SK-N-SH treated with all-trans-retinoic acid at 6 μM for 48 hours (cell line): ENCODE measurements at regions not wholly inside any gene's neighbourhood (a gene's known extent, or its start where the extent isn't known, plus 50 kb on each side); places are given as distances from the start of the nearest gene placed in this dataset.

Source experiments
- ATAC-seq: fragments of 200-7000 bp; cut with Tn5 transposase; 3 replicates; pipeline ENCODE4 v1.9.1; 2020; ENCODE audit warnings: mild to moderate bottlenecking, moderate library complexity
- ARNTL ChIP-seq: fragments of 450-650 bp; formaldehyde crosslinking; IDR thresholded peaks from 2 replicates; pipeline ENCODE4 v1.5.0; 2020; ENCODE audit warnings: low read depth, mild to moderate bottlenecking, moderate library complexity, borderline replicate concordance
- BACH2 ChIP-seq: fragments of 250-450 bp; sonication (Bioruptor Pico); IDR thresholded peaks from 2 replicates; pipeline ENCODE4 v1.9.0; 2021; ENCODE audit warnings: mild to moderate bottlenecking, borderline replicate concordance
- CSDC2 ChIP-seq: fragments of 250-450 bp; sonication (Bioruptor Pico); IDR thresholded peaks from 2 replicates; pipeline ENCODE4 v1.5.0; 2020; ENCODE audit warnings: mild to moderate bottlenecking, moderate library complexity
- ESRRG ChIP-seq: fragments of 250-450 bp; sonication (Bioruptor Pico); IDR thresholded peaks from 2 replicates; pipeline ENCODE4 v1.6.1; 2021; ENCODE audit warnings: mild to moderate bottlenecking
- GLIS3 ChIP-seq: fragments of 250-450 bp; sonication (Bioruptor Pico); IDR thresholded peaks from 2 replicates; pipeline ENCODE4 v1.5.0; 2020; ENCODE audit warnings: mild to moderate bottlenecking, moderate library complexity
- ISL1 ChIP-seq: fragments of 250-450 bp; sonication (Bioruptor Pico); IDR thresholded peaks from 2 replicates; pipeline ENCODE4 v2.1.2; 2022; ENCODE audit warnings: mild to moderate bottlenecking, moderate library complexity
- OSR1 ChIP-seq: fragments of 250-450 bp; sonication (Bioruptor Pico); IDR thresholded peaks from 2 replicates; pipeline ENCODE4 v1.8.0; 2022; ENCODE audit warnings: moderate library complexity, mild to moderate bottlenecking, inconsistent platforms
- PPARA ChIP-seq: fragments of 250-450 bp; sonication (Bioruptor Pico); IDR thresholded peaks from 2 replicates; pipeline ENCODE4 v1.5.0; 2020; ENCODE audit warnings: mild to moderate bottlenecking, borderline replicate concordance
- RARB ChIP-seq: fragments of 250-450 bp; sonication (Bioruptor Pico); IDR thresholded peaks from 2 replicates; pipeline ENCODE4 v1.8.0; 2021; ENCODE audit warnings: mild to moderate bottlenecking, moderate library complexity
- SNAI2 ChIP-seq: fragments of 250-450 bp; sonication (Bioruptor Pico); IDR thresholded peaks from 2 replicates; pipeline ENCODE4 v1.5.0; 2020; ENCODE audit warnings: mild to moderate bottlenecking, moderate library complexity
- TCF4 ChIP-seq: fragments of 250-450 bp; sonication (Bioruptor Pico); IDR thresholded peaks from 2 replicates; pipeline ENCODE4 v1.8.0; 2021; ENCODE audit warnings: mild to moderate bottlenecking, moderate library complexity, borderline replicate concordance
- TOX ChIP-seq: fragments of 250-450 bp; sonication (Bioruptor Pico); IDR thresholded peaks from 2 replicates; pipeline ENCODE4 v1.8.0; 2021; ENCODE audit warnings: mild to moderate bottlenecking, moderate library complexity, borderline replicate concordance
- TSHZ2 ChIP-seq: fragments of 250-450 bp; sonication (Bioruptor Pico); IDR thresholded peaks from 2 replicates; pipeline ENCODE4 v1.5.0; 2020; ENCODE audit warnings: mild to moderate bottlenecking, moderate library complexity
- ZC3H10 ChIP-seq: fragments of 250-450 bp; sonication (Bioruptor Pico); IDR thresholded peaks from 2 replicates; pipeline ENCODE4 v1.5.1; 2021; ENCODE audit warnings: mild to moderate bottlenecking, moderate library complexity
- ZFP3 ChIP-seq: fragments of 250-450 bp; sonication (Bioruptor Pico); IDR thresholded peaks from 2 replicates; pipeline ENCODE4 v1.5.0; 2020; ENCODE audit warnings: mild to moderate bottlenecking, moderate library complexity
- ZFP30 ChIP-seq: fragments of 450-650 bp; formaldehyde crosslinking; IDR thresholded peaks from 2 replicates; pipeline ENCODE4 v1.5.0; 2022; ENCODE audit warnings: mild to moderate bottlenecking, moderate library complexity
- ZNF565 ChIP-seq: fragments of 450-650 bp; formaldehyde crosslinking; conservative IDR thresholded peaks from 2 replicates; pipeline ENCODE4 v1.5.0; 2020; ENCODE audit warnings: low read depth, mild to moderate bottlenecking, moderate library complexity
- ZNF70 ChIP-seq: fragments of 450-650 bp; formaldehyde crosslinking; IDR thresholded peaks from 2 replicates; pipeline ENCODE4 v1.5.0; 2020; ENCODE audit warnings: mild to moderate bottlenecking, moderate library complexity
- ZNF8 ChIP-seq: fragments of 450-650 bp; formaldehyde crosslinking; IDR thresholded peaks from 2 replicates; pipeline ENCODE4 v1.5.0; 2020; ENCODE audit warnings: mild to moderate bottlenecking, moderate library complexity
- TF ChIP-seq, protein P1 (sequence below): fragments of 250-450 bp; sonication (Bioruptor Pico); IDR thresholded peaks from 2 replicates; pipeline ENCODE4 v1.8.0; 2021; ENCODE audit warnings: low read depth, mild to moderate bottlenecking, moderate library complexity, borderline replicate concordance
- TF ChIP-seq, protein P2 (sequence below): fragments of 250-450 bp; sonication (Bioruptor Pico); IDR thresholded peaks from 2 replicates; pipeline ENCODE4 v1.5.1; 2021; ENCODE audit warnings: mild to moderate bottlenecking, moderate library complexity
- TF ChIP-seq, protein P3 (sequence below): fragments of 250-450 bp; sonication (Bioruptor Pico); IDR thresholded peaks from 2 replicates; pipeline ENCODE4 v1.8.0; 2020; ENCODE audit warnings: mild to moderate bottlenecking, moderate library complexity, borderline replicate concordance

DNA sequence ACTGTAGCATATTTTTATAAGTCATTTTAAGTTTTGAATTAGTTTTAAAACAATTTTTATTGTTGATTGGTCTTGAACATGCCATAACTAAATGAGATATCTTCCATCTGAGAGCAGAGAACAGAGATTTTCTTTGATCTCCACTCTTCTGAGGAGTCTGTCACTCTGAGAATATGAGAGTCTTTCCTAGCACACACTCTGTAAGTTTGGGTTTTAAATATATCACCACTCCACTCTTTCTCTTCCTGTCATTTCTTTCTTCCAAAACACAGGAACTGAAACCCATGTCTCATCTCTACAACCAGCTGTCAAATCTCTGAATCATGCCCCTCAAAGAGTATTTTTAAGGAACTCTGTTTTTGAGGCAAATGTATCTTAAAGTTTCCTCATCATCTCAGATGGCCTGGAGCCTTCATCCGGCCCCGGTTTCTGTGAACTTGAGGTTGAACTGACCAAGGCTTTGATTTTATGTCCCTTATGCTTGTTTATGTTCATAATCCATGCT is 698.2 kb upstream of the SGCG start (continued):
- TF ChIP-seq TSHZ2 (no peak), GLIS3 (CRISPR knock-in tag) (no peak), OSR1 (CRISPR knock-in tag) (no peak), ZC3H10 (CRISPR knock-in tag) (no peak), ESRRG (CRISPR knock-in tag) (no peak), TOX (CRISPR knock-in tag) (no peak)

- TF ChIP-seq ZNF8 (CRISPR knock-in tag) (no peak), ARNTL (no peak), PPARA (CRISPR knock-in tag) (no peak), BACH2 (no peak), ZFP3 (no peak), SNAI2 (CRISPR knock-in tag) (no peak), TSHZ2 (no peak), TOX (CRISPR knock-in tag) (no peak), CSDC2 (CRISPR knock-in tag) (no peak), ZFP30 (CRISPR knock-in tag) (no peak), ISL1 (CRISPR knock-in tag) (no peak), ZC3H10 (CRISPR knock-in tag) (no peak), ESRRG (CRISPR knock-in tag) (no peak)
- TF ChIP-seq, protein P1, sequence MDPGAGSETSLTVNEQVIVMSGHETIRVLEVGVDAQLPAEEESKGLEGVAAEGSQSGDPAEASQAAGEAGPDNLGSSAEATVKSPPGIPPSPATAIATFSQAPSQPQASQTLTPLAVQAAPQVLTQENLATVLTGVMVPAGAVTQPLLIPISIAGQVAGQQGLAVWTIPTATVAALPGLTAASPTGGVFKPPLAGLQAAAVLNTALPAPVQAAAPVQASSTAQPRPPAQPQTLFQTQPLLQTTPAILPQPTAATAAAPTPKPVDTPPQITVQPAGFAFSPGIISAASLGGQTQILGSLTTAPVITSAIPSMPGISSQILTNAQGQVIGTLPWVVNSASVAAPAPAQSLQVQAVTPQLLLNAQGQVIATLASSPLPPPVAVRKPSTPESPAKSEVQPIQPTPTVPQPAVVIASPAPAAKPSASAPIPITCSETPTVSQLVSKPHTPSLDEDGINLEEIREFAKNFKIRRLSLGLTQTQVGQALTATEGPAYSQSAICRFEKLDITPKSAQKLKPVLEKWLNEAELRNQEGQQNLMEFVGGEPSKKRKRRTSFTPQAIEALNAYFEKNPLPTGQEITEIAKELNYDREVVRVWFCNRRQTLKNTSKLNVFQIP (CRISPR knock-in tag): no peak
- no peak for ATAC-seq
Observed at GRCh38 chr13:22483276-22483675, 697.5 kb upstream of the SGCG start.

DNA sequence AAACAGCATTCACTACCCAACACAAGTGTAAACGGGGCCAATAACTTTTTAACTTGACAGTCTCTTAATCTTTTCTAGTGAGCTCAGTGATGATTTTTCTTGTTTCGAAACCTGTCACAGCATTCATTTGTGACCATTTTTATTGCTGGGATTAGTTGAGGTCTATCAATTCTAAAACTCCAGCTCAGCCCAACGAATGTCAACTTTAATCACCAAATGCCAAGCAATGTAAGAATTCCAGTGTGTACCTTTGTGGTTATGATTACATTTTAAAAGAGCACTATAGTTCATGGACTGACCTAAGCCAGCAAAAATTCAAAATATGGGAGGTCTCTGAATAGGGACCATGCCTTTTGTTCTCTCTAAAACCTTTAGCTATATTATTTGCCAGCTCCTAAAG is 694.3 kb upstream of the SGCG start:
- TF ChIP-seq ZNF8 (CRISPR knock-in tag) (no peak), ZNF70 (CRISPR knock-in tag) (no peak), ZFP3 (no peak), SNAI2 (CRISPR knock-in tag) (no peak), RARB (CRISPR knock-in tag) (no peak), ZNF565 (CRISPR knock-in tag) (no peak)
- TF ChIP-seq, protein P1 (CRISPR knock-in tag): no peak
- TF ChIP-seq, all 23 proteins: peak for 0
- no peak for ATAC-seq

DNA sequence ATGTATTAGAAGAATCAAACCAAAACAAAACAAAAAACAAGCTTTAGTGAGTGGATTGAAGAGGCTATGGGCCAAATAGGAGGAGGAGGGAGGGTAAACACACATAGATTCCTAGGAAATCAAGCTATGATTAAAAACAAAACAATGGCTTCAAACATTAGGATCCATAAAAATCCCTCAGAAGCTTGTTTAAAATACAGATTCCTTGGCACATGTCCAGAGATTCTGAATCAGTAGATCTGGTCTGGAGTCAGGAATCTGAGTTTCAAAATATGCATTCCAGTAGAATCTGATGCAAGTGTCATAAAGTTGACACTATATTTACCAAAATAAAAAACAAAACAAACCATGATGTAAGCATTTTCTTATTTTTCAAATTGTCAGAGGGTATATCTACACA is 692.8 kb upstream of the SGCG start:
- TF ChIP-seq PPARA (CRISPR knock-in tag) (no peak), OSR1 (CRISPR knock-in tag) (no peak), CSDC2 (CRISPR knock-in tag) (no peak), ESRRG (CRISPR knock-in tag) (no peak), ISL1 (CRISPR knock-in tag) (no peak), ZC3H10 (CRISPR knock-in tag) (no peak), TCF4 (CRISPR knock-in tag) (no peak), ZNF70 (CRISPR knock-in tag) (no peak)
- TF ChIP-seq, protein P2, sequence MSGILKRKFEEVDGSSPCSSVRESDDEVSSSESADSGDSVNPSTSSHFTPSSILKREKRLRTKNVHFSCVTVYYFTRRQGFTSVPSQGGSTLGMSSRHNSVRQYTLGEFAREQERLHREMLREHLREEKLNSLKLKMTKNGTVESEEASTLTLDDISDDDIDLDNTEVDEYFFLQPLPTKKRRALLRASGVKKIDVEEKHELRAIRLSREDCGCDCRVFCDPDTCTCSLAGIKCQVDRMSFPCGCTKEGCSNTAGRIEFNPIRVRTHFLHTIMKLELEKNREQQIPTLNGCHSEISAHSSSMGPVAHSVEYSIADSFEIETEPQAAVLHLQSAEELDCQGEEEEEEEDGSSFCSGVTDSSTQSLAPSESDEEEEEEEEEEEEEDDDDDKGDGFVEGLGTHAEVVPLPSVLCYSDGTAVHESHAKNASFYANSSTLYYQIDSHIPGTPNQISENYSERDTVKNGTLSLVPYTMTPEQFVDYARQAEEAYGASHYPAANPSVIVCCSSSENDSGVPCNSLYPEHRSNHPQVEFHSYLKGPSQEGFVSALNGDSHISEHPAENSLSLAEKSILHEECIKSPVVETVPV: no peak
- TF ChIP-seq, protein P3, sequence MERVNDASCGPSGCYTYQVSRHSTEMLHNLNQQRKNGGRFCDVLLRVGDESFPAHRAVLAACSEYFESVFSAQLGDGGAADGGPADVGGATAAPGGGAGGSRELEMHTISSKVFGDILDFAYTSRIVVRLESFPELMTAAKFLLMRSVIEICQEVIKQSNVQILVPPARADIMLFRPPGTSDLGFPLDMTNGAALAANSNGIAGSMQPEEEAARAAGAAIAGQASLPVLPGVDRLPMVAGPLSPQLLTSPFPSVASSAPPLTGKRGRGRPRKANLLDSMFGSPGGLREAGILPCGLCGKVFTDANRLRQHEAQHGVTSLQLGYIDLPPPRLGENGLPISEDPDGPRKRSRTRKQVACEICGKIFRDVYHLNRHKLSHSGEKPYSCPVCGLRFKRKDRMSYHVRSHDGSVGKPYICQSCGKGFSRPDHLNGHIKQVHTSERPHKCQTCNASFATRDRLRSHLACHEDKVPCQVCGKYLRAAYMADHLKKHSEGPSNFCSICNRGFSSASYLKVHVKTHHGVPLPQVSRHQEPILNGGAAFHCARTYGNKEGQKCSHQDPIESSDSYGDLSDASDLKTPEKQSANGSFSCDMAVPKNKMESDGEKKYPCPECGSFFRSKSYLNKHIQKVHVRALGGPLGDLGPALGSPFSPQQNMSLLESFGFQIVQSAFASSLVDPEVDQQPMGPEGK (CRISPR knock-in tag): no peak
- no peak for ATAC-seq
